Subcutaneous abdominal adipose tissue (tissue), 5 donors: ENCODE measurements at regions not wholly inside any gene's neighbourhood (a gene's known extent, or its start where the extent isn't known, plus 50 kb on each side); places are given as distances from the start of the nearest gene placed in this dataset.

Experiments used
- H3K27ac ChIP-seq: one replicate; pipeline ENCODE4 v1.7.0; 2013; ENCODE audit warnings: low read depth, mild to moderate bottlenecking, inconsistent platforms, low read length, moderate library complexity
- H3K27me3 ChIP-seq, 5 donors: one replicate each; pipeline ENCODE4 v1.7.0; 2013; ENCODE audit warnings: low read length in 5 of 5, inconsistent platforms in 1 of 5; ENCODE audit not compliant: control insufficient read depth in 5 of 5, insufficient read depth in 4 of 5
- H3K36me3 ChIP-seq, 5 donors: one replicate each; pipeline ENCODE4 v1.7.0; 2013; ENCODE audit warnings: low read length in 5 of 5; ENCODE audit not compliant: control insufficient read depth in 5 of 5, insufficient read depth in 5 of 5
- H3K4me1 ChIP-seq, 5 donors: one replicate each; pipeline ENCODE4 v1.7.0; 2013; ENCODE audit warnings: low read length in 5 of 5, mild to moderate bottlenecking in 3 of 5, moderate library complexity in 1 of 5; ENCODE audit not compliant: control insufficient read depth in 5 of 5, insufficient read depth in 5 of 5
- H3K4me3 ChIP-seq, 5 donors: one replicate each; pipeline ENCODE4 v1.7.0; 2013; ENCODE audit warnings: low read length in 5 of 5, low read depth in 1 of 5
- H3K9ac ChIP-seq, 5 donors: one replicate each; pipeline ENCODE4 v1.7.0; 2013; ENCODE audit warnings: low read length in 5 of 5, mild to moderate bottlenecking in 4 of 5, moderate library complexity in 3 of 5
- H3K9me3 ChIP-seq, 5 donors: one replicate each; pipeline ENCODE4 v1.7.0; 2013; ENCODE audit warnings: low read length in 5 of 5; ENCODE audit not compliant: control insufficient read depth in 5 of 5
- donor health status: healthy.
- donor health status: healthy.
- donor health status: healthy.
- donor health status: healthy.
- donor health status: healthy.

DNA sequence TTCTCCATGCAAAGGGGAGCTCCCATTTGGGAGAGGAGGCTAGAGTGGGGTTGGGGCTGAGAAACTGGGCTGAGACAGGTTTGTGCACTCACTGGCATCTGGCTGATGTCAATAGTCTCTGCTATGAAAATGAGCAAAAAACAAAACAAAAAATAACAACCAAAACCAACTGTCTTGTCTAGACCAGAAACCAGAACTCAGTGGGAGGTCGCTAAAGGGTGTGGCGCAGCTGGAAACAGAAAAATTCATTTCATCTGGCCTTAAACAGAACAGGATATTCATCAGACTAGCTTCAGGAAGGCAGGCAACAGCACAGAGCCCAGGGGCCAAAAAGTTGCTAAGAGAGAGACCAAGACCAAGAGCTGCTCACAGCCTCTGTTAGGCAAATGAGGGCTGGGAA is 126.1 kb downstream of the THNSL2 start:
- Histone ChIP-seq H3K4me1 (no peaks in the 10 kb centered on the region), H3K9ac (no peak overlapping the region), H3K4me3 (no peak overlapping the region), H3K27me3 (no peaks in the 10 kb centered on the region), H3K36me3 (no peaks in the 10 kb centered on the region), H3K27ac (no peak overlapping the region), H3K9me3 (peaks cover 0 to 6% (median 0%) of the 10 kb centered on the region in 5 donors)

DNA sequence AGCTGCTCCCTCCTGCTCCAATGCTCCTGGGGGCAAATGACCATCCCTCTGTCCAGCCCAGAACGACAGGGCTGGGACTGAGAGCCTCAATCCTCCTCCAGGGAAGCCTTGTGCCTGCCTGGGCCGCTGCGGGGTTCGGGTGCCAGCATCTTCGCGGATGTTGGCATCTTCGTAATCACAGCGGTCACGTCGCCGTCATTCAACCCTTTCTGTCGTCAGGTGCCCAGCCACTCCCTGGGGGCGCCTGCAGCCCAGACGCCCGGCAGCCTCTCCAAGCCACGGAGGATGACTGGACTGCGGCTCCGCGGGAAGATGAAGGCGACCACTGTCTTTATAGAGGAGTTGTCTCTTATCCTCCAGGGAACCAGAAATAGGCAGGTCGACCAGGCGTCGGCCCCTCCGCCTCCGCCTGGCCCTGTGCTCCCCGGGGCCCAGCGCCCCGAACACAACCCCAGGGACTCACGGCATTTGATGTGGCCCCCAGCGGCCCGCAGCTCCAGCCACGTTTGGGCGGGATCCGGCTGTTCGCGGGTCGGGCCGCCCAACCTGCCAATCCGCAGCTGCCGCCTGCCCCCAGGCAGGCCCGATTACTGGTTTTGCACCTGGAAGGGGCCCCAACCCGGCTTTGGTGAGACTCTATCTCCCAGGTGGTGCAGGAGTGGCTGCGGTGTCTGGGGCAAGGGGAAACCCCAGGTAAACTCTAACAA is 113.9 kb downstream of the THNSL2 start:
- Histone ChIP-seq H3K36me3 (no peaks in the 10 kb centered on the region), H3K27me3 (peaks cover 6 to 20% (median 13%) of the 10 kb centered on the region in 5 donors), H3K4me3 (no peak overlapping the region), H3K27ac (no peak overlapping the region), H3K9me3 (no peaks in the 10 kb centered on the region), H3K4me1 (peaks cover 0 to 5% (median 0%) of the 10 kb centered on the region in 5 donors), H3K9ac (no peak overlapping the region)

DNA sequence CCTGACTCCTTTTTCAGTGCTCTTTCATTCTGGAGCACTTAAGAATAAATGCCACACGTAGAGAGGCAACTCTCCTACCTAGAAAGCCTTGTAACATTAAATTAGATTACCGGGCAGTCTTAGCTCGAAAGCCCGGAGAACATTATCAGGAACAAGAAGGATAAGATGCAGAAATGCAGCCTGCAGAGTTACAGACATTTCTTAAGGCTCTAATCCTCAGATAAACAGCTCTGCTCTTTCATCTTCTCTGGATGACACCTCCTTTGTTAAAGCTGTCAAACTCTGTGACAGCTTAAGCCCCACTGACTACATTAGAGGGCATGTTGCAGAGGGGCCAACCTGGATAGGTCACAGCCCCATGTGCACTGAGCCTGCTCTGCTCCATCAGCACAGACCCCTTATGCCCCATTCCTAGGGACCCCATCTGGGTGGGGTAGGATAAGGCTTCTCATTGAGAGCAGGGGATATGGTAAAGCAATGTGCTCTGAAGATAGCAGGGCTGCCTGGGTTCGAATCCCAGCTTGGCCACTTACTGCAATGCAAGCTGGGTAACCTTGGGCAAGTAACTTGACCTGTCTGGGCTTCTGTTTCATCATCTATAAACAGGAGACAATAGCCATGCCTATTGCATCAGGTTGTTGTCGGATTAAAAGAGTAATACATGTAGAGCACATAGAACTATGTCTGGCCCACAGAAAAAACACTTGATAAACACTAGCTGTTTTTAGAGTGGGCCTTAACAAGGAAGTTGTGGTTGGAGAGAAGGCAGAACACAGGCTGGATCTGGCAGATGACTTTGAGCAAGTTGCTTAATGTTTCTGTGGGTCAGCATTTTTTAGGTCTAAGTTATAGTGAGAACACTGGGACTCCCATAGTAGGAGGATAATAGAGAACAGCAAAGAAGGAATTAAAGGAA is 111.4 kb downstream of the THNSL2 start:
- H3K9ac ChIP-seq: no peak overlapping the region
- H3K27me3 ChIP-seq: peaks cover 6 to 20% (median 13%) of the 10 kb centered on the region in 5 donors
- H3K4me3 ChIP-seq: no peak overlapping the region
- H3K36me3 ChIP-seq: no peaks in the 10 kb centered on the region
- H3K9me3 ChIP-seq: peaks cover 0 to 5% (median 0%) of the 10 kb centered on the region in 5 donors
- H3K27ac ChIP-seq: no peak overlapping the region
- H3K4me1 ChIP-seq: peaks cover 0 to 5% (median 0%) of the 10 kb centered on the region in 5 donors

DNA sequence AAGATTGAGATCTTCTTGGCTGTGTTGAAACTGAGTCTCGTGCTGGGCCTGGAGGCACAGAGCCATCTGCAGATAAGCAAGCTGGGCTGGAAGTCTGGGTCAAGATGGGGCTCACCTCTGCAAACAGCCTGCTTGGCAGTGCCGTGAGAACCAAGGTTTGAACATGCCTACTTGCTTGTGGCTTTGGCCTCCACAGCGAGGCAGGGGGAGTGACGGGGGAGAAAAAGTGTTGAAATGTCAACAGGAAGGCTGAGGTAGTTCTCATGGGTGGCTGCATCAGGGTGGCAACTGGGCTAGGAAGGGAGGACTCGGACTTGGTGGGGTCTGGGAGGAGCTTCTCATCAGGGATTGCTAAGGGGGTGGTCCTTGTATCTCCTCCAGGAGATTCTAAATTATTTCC is 99.7 kb downstream of the THNSL2 start:
- no peaks in the 10 kb centered on the region for H3K36me3 ChIP-seq
- H3K4me3 ChIP-seq: no peak overlapping the region
- no peaks in the 10 kb centered on the region for H3K9me3 ChIP-seq
- H3K27ac ChIP-seq: no peak overlapping the region
- H3K27me3 ChIP-seq: no peaks in the 10 kb centered on the region
- no peak overlapping the region for H3K9ac ChIP-seq
- H3K4me1 ChIP-seq: no peaks in the 10 kb centered on the region

DNA sequence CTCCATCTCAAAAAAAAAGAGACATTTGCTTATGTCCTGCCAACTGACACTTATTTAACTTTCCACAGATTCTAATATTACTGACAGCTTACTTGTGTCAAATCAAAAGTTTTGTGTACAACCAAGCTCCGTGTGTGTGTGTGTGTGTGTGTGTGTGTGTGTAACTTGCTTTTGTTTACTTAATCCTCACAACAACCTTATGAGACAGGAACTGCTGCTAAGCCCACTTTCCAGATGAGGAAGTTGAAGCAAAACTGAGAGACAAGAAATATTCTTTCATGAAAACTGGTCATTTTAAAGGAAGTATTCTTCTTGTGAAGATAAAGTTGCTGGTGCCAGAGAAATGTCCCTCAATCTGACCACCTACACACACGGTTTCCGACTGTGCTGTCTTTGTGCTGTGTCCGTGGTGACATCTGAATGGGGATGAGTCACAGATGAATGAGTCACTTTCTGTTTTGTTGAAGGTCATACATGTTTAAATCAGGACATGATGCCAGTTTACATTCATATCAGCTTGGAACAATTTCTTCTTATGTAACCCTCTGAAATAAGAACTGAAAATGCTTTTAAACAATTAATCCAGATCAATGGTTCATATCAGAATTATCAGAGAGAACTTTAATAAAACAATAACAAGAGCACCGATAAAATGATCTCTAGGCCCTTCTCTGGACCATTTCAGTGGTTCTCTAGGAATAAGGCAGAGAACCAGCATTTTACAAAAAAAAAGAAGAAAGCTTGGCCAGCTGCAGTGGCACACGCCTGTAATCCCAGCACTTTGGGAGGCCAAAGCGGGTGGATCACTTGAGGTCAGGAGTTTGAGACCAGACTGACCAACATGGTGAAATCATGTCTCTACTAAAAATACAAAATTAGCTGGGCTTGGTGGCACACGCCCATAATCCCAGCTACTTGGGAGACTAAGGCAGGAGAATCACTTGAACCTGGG is 95.5 kb downstream of the THNSL2 start:
- H3K9ac ChIP-seq: no peak overlapping the region
- no peaks in the 10 kb centered on the region for H3K36me3 ChIP-seq
- H3K4me1 ChIP-seq: no peaks in the 10 kb centered on the region
- H3K27ac ChIP-seq: no peak overlapping the region
- H3K4me3 ChIP-seq: no peak overlapping the region
- no peaks in the 10 kb centered on the region for H3K27me3 ChIP-seq
- no peaks in the 10 kb centered on the region for H3K9me3 ChIP-seq

DNA sequence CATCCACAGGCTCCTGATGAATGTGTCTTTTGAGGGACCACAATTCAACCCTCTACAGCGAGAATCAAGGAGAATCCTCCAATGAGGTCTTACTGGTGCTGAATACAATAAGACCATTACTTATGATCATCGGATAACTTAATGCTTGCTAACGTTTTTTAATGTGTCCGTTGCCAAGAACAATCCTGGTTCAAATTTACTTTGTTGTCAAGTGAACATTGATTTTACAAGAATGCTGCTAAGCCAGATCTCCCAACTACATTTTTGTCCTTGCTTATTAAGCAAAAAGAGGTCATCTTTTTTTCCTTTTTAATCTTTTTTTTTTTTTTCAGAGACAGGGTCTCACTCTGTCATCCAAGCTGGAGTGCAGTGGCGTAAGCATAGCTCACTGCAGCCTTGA is 93.7 kb downstream of the THNSL2 start:
- H3K27ac ChIP-seq: no peak overlapping the region
- no peaks in the 10 kb centered on the region for H3K9me3 ChIP-seq
- no peaks in the 10 kb centered on the region for H3K4me1 ChIP-seq
- H3K27me3 ChIP-seq: no peaks in the 10 kb centered on the region
- no peak overlapping the region for H3K4me3 ChIP-seq
- H3K36me3 ChIP-seq: no peaks in the 10 kb centered on the region
- H3K9ac ChIP-seq: no peak overlapping the region

DNA sequence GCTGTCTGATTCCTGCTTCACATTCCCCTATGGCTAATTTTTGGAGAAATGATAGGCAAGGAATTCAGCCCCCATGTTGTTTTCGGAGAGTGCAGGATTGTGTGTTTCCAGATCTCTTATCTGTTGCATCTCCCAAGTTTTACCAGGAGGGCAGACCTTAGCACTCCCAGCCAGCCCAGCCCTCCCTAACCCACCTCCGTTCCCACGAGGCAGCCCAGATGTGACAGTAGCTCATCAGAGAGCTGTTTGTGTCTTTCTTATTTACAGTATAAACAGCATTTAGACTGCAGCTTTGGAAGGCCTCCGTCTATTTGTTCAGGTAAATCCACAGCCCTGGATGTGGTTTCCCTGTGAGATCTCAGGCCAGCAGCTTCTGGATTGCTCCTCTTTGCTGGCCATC is 91.6 kb downstream of the THNSL2 start:
- Histone ChIP-seq H3K9me3 (no peaks in the 10 kb centered on the region), H3K4me3 (no peak overlapping the region), H3K36me3 (no peaks in the 10 kb centered on the region), H3K4me1 (no peaks in the 10 kb centered on the region), H3K27me3 (peaks cover 0 to 6% (median 0%) of the 10 kb centered on the region in 5 donors), H3K27ac (no peak overlapping the region), H3K9ac (no peak overlapping the region)

DNA sequence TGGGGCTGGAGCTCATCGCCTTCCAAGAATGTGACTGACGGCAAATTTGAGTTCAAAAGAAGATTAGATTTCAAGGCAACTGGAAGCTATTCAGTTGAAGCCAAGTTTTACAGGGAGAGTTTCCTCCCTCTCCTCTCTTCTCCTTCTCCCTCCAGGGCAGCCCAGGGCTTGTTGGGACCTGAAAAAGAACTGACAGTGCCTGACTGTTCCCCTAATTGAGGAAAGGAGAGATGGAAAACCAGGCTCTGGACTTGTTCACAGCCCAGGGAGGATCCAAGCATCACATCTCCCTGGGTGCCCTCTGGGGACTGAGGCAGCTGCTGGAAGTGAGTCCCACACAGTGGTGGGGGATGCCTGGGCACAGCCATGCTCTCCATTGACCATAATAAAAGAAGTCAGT is 88.1 kb downstream of the THNSL2 start:
- no peaks in the 10 kb centered on the region for H3K36me3 ChIP-seq
- H3K4me3 ChIP-seq: no peak overlapping the region
- H3K4me1 ChIP-seq: no peaks in the 10 kb centered on the region
- H3K27me3 ChIP-seq: peaks cover 0 to 6% (median 4%) of the 10 kb centered on the region in 5 donors
- H3K9ac ChIP-seq: no peak overlapping the region
- no peak overlapping the region for H3K27ac ChIP-seq
- H3K9me3 ChIP-seq: peaks cover 0 to 3% (median 0%) of the 10 kb centered on the region in 5 donors

DNA sequence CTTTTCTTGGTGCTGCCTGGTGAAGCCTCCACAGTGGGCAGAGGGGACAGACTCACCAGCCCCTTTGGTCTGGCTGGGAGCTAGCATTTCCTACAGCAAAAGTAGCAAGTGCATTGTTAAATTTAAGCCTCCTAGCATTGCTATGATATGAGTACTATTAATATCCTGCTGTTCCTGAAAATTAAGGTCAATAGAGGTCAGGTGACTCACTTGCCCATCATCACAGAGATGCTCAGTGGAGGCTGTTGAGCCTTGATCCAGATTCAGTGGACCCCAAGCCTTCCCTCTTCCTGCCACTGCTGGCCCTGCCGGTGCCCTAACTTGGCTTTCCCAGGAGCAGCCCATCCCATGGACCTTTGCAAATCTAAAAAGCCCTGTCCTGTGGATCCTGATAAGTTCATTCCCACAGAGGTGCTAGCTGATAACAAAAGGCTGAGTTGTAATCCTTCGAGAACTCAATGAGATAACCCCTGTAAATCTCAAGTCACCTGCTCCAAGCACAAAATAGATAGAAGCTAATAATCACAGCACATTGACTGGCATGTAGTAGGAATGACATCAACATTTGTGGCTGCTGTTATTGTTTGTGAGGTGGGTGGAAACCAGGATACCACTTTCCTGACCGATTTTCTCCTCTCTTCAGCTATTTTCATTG is 84.4 kb downstream of the THNSL2 start:
- peaks cover 0 to 3% (median 0%) of the 10 kb centered on the region in 5 donors for H3K9me3 ChIP-seq
- H3K27ac ChIP-seq: no peak overlapping the region
- no peak overlapping the region for H3K4me3 ChIP-seq
- no peaks in the 10 kb centered on the region for H3K36me3 ChIP-seq
- H3K4me1 ChIP-seq: no peaks in the 10 kb centered on the region
- peaks cover 3 to 8% (median 4%) of the 10 kb centered on the region in 5 donors for H3K27me3 ChIP-seq
- no peak overlapping the region for H3K9ac ChIP-seq
